IPS DF 19.7 (cell line): ENCODE measurements at regions not wholly inside any gene's neighbourhood (a gene's known extent, or its start where the extent isn't known, plus 50 kb on each side); places are given as distances from the start of the nearest gene placed in this dataset.
A peak's percentile ranks its signal among the peaks of the same experiment; 100 is the strongest.
"Not testable (repeated sequence)": the region's sequence is repeated elsewhere in the genome, so short reads cannot be mapped to it uniquely, and the experiment has no call there.

ENCODE experiments used
- DNase-seq: peaks from one replicate; pipeline ENCODE4 v3.0.0-alpha.2; 2013; ENCODE audit warnings: low read depth, low spot score

GRCh38 chr12:17007442-17008040 is 401.6 kb upstream of the LMO3 start:
- not testable (repeated sequence) for DNase-seq

GRCh38 chr12:16998538-16998937 is 392.6 kb upstream of the LMO3 start:
- not testable (repeated sequence) for DNase-seq

- no peak for DNase-seq
These were observed 378.5 kb upstream of the LMO3 start for GRCh38 chr12:16984484-16984883.

GRCh38 chr12:16972923-16973770 is 367.2 kb upstream of the LMO3 start:
- DNase-seq: no peak

- DNase-seq: no peak
These were observed 356.9 kb upstream of the LMO3 start for GRCh38 chr12:16962889-16963288.

- DNase-seq: no peak
These were observed 349.2 kb upstream of the LMO3 start for GRCh38 chr12:16955083-16955657.

GRCh38 chr12:16949871-16950667 is 344.1 kb upstream of the LMO3 start:
- DNase-seq: no peak

GRCh38 chr12:16949371-16949770 is 343.4 kb upstream of the LMO3 start:
- DNase-seq: no peak

GRCh38 chr12:16946704-16947103 is 340.7 kb upstream of the LMO3 start:
- DNase-seq: no peak

- DNase-seq: peak; percentile 82
These were observed 333.9 kb upstream of the LMO3 start for GRCh38 chr12:16939871-16940306.

GRCh38 chr12:16927259-16927658 is 321.3 kb upstream of the LMO3 start:
- no peak for DNase-seq

GRCh38 chr12:16920451-16920850 is 314.5 kb upstream of the LMO3 start:
- DNase-seq: no peak

- no peak for DNase-seq
These were observed 313.6 kb upstream of the LMO3 start for GRCh38 chr12:16919551-16919950.

- DNase-seq: no peak
These were observed 308.9 kb upstream of the LMO3 start for GRCh38 chr12:16914853-16915252.

GRCh38 chr12:16913832-16914490 is 308.0 kb upstream of the LMO3 start:
- DNase-seq: no peak

- no peak for DNase-seq
These were observed 296.0 kb upstream of the LMO3 start for GRCh38 chr12:16901946-16902345.

GRCh38 chr12:16893426-16893825 is 287.5 kb upstream of the LMO3 start:
- no peak for DNase-seq

GRCh38 chr12:16891673-16892072 is 285.7 kb upstream of the LMO3 start:
- DNase-seq: no peak

- DNase-seq: no peak
These were observed 278.9 kb upstream of the LMO3 start for GRCh38 chr12:16884819-16885218.

- no peak for DNase-seq
These were observed 278.1 kb upstream of the LMO3 start for GRCh38 chr12:16884056-16884455.

GRCh38 chr12:16881986-16882570 is 276.1 kb upstream of the LMO3 start:
- no peak for DNase-seq
